GM10248 (cell line): ENCODE measurements at regions not wholly inside any gene's neighbourhood (a gene's known extent, or its start where the extent isn't known, plus 50 kb on each side); places are given as distances from the start of the nearest gene placed in this dataset.

ENCODE experiments used
- CTCF ChIA-PET: fragments of 300-600 bp; sonication (Branson Sonifier 250); formaldehyde crosslinking; extraction: SDS; loops from one replicate; lab custom pipeline; 2021; ENCODE audit warnings: antibody characterized with exemption; lab: Yijun Ruan, JAX
- POLR2A ChIA-PET: fragments of 350-650 bp; sonication (Branson Sonifier 250); formaldehyde crosslinking; extraction: SDS; loops from one replicate; lab custom pipeline; 2020; ENCODE audit warnings: antibody characterized with exemption; lab: Yijun Ruan, JAX
- DNase-seq: peaks from one replicate; pipeline ENCODE4 v3.0.0; 2012; ENCODE audit errors: extremely low spot score
- TF ChIP-seq, protein P1 (sequence below): IDR thresholded peaks from 2 replicates; pipeline ENCODE4 v1.5.1; 2012; ENCODE audit warnings: mild to moderate bottlenecking, low read depth; ENCODE audit errors: extremely low read depth, missing control alignments, control extremely low read depth

DNA sequence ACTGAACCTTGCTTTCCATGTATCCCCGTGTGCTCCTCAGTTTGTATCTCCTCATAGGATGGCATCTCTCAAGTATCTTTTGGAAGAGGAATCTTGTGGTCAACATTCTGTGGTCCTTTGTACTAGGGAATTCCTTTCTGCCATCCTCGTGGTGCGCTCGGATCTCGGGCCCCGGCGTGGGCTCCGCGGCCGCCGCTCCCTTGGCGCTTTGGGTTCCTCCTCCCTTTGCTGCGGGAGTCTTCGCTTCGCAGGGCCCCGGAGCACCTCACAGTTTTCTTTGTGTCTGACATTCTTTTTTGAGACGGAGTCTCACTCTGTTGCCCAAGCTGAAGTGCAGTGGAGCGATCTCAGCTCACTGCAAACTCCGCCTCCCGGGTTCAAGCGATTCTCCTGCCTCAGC lies 264.7 kb downstream of the IRS2 start:
- no peak for DNase-seq

DNA sequence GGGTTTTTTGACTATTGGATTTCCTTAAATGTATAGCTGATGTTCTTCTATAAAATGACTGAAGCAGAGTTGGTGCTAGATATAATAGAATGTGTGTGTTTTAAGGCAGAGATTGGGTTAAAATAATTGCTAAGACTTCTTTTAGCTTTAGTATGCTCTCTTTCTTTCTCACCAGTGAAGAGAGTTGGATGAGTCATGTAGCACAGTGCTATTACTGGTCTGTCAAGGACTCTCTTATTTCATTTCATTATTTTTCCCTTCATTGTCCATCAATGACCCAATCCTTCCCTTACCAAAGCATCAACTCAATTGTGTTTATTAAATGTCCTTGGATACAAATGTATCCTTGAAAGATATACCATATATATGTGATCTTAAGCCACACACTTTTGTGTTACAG lies 268.9 kb downstream of the IRS2 start:
- TF ChIP-seq, protein P1, sequence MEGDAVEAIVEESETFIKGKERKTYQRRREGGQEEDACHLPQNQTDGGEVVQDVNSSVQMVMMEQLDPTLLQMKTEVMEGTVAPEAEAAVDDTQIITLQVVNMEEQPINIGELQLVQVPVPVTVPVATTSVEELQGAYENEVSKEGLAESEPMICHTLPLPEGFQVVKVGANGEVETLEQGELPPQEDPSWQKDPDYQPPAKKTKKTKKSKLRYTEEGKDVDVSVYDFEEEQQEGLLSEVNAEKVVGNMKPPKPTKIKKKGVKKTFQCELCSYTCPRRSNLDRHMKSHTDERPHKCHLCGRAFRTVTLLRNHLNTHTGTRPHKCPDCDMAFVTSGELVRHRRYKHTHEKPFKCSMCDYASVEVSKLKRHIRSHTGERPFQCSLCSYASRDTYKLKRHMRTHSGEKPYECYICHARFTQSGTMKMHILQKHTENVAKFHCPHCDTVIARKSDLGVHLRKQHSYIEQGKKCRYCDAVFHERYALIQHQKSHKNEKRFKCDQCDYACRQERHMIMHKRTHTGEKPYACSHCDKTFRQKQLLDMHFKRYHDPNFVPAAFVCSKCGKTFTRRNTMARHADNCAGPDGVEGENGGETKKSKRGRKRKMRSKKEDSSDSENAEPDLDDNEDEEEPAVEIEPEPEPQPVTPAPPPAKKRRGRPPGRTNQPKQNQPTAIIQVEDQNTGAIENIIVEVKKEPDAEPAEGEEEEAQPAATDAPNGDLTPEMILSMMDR, result no peak
- ChIA-PET POLR2A (no interaction called here), CTCF (no interaction called here)
- no peak for DNase-seq

More for the DNA sequence above, 264.7 kb downstream of the IRS2 start:
- TF ChIP-seq, protein P1, result no peak
- CTCF ChIA-PET, result no interaction called here
- POLR2A ChIA-PET, result no interaction called here

DNA sequence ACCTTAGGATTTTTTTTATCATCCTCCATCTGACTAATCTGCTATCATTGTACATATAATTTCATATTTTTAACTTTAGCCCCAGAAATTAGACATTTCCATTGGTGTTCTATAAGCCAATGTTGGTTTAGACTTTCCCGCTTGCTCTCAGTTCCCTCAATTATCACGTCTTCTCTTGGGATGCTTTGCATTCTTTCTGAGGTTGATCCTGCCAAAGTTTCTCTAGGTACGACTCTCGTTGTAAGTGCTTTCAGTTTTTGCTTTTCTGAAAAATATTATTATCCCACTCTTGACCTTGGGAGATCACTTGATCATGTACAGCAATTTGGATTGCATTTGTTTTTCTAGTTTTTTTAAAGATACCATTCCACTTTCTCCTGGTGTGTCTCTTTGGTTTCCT lies 270.2 kb downstream of the IRS2 start:
- TF ChIP-seq, protein P1, result no peak
- ChIA-PET POLR2A (no interaction called here), CTCF (no interaction called here)
- DNase-seq, result no peak

DNA sequence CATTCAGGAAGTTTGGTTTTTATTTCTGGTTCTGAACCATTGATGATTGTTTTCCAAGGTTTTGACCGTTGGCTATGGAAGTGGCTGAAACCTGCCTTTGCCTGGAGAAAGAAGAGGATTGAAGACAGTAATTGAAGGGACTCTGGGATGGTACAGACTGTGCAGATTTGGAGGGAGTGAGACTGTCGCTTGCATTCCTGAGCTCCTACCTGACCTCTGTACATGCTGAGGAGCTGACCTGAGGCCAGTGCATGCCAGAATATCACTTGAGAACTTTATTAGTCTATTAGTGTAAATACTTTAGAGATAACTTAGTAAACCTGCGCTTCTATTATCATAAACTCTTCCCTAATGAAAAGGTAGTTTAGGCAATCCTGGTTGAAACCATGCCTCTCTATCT lies 276.4 kb downstream of the IRS2 start:
- ChIA-PET POLR2A (no interaction called here), CTCF (no interaction called here)
- TF ChIP-seq, protein P1, result no peak
- DNase-seq, result no peak

DNA sequence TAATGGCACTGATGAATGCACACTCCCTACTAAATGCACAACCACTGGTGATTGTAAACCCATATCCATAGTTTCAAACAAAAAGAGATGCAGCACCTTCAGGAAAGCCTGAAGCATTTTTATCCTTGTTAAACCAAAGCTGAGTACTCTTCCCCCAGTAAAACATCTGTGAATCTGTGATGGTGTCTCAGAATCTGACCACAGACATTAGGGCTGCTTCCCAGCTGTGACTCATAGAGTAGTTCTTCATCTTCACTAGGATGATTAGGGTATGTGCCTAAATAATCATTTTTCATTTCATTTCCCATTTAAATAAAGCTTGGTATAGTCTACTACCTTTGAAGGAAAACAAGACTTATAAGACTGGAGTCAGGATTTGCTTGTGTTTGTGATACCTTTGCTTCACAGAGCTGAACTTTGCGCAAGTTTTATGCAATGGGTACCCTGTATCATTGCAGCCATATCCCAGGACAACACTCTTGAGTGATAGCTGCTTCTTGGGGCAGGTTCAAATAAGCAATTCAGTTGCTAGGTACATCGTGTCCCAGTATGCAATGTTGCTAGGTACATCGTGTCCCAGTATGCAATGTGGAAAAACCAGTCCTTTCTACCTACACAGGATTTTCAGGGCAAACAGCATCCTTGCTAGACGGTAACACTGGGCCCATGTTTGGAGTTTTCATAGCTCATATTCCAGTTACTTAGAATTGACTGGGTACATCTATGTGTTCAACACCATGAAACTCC lies 277.1 kb downstream of the IRS2 start:
- POLR2A ChIA-PET, result no interaction called here
- no peak for DNase-seq
- TF ChIP-seq, protein P1, result no peak
- CTCF ChIA-PET, result interaction anchor here (1.5 kb wide), 1 partner anchor 12 kb away, joined by 3 read pairs; no protein-coding TSS in a partner anchor

DNA sequence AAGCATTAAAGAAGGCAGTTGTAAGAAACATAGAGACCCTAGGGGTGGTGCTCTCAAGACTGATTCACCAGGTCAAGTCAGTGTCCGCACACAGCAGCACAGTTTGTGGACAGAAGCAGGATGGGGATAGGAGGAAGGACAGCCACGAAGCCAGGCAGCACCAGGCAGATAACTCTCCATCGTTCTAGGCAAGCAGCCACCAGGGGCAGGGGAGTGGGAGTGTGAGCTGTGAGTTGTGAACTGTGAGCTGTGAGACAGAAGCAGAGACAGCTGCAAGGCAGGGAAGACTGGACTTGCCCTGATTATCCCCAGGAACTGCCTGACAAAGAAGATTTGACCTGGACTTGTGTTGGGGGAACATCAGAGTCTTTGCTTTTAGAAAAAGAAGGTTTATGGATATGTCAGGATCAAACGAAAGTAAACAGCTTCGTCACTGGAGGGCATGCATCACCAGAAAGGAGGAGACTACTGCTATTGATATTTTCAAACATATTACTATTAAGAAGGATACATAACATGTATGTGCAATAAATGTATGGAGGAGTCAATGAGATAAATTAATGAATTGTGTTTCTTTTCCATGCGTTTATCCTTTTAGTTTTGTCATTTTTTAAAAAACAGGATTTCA lies 286.1 kb downstream of the IRS2 start:
- CTCF ChIA-PET, result no interaction called here
- POLR2A ChIA-PET, result no interaction called here

More for the DNA sequence above, 286.1 kb downstream of the IRS2 start:
- TF ChIP-seq, protein P1, result no peak
- no peak for DNase-seq
